HepG2 (cell line): ENCODE measurements at regions not wholly inside any gene's neighbourhood (a gene's known extent, or its start where the extent isn't known, plus 50 kb on each side); places are given as distances from the start of the nearest gene placed in this dataset.

ENCODE experiments used
- ATF3 ChIP-seq: sonication (generic); formaldehyde crosslinking; IDR thresholded peaks from 2 replicates; pipeline ENCODE4 v1.4.0; 2020; ENCODE audit warnings: missing genetic modification reagents
- CTCF ChIP-seq: sonication (generic); formaldehyde crosslinking; IDR thresholded peaks from 2 replicates; pipeline ENCODE4 v1.5.0; 2020; ENCODE audit warnings: mild to moderate bottlenecking, missing genetic modification reagents, moderate library complexity
- MAFK ChIP-seq, 2 experiments: IDR thresholded peaks in 1 of 2; conservative IDR thresholded peaks in 1 of 2; 2 replicates each; pipeline ENCODE4 v1.6.1; 2011; ENCODE audit warnings: improper control_type of control experiment in 2 of 2, low read length in 2 of 2
- MAZ ChIP-seq, 2 experiments: sonication (generic) in 1 of 2; formaldehyde crosslinking in 1 of 2; IDR thresholded peaks; 2 replicates each; pipeline versions ENCODE4 v1.5.0 to v1.6.1; 2012 to 2020; ENCODE audit warnings: low read depth in 2 of 2, mild to moderate bottlenecking in 2 of 2, borderline replicate concordance in 1 of 2, improper control_type of control experiment in 1 of 2, low read length in 1 of 2, missing genetic modification reagents in 1 of 2, moderate library complexity in 1 of 2
- RXRB ChIP-seq: IDR thresholded peaks from 2 replicates; pipeline ENCODE4 v1.6.1; 2016; ENCODE audit warnings: borderline replicate concordance, missing genetic modification reagents, missing compliant biosample characterization
- SMC3 ChIP-seq: IDR thresholded peaks from 2 replicates; pipeline ENCODE4 v1.6.1; 2011; ENCODE audit warnings: low read length, improper control_type of control experiment
- TEAD3 ChIP-seq: optimal IDR thresholded peaks from 2 replicates; pipeline ENCODE3; 2016; ENCODE audit warnings: borderline replicate concordance
- ZFP36L1 ChIP-seq: sonication (generic); formaldehyde crosslinking; IDR thresholded peaks from 2 replicates; pipeline ENCODE4 v1.8.0; 2022; ENCODE audit warnings: mild to moderate bottlenecking, missing genetic modification reagents, moderate library complexity
- ZNF263 ChIP-seq: sonication (generic); formaldehyde crosslinking; IDR thresholded peaks from 2 replicates; pipeline ENCODE4 v1.4.0; 2020; ENCODE audit warnings: missing genetic modification reagents
- ZNF276 ChIP-seq: sonication (generic); formaldehyde crosslinking; IDR thresholded peaks from 2 replicates; pipeline ENCODE4 v1.4.0; 2020; ENCODE audit warnings: mild to moderate bottlenecking, low read depth, missing genetic modification reagents
- ZNF317 ChIP-seq: sonication (generic); formaldehyde crosslinking; IDR thresholded peaks from 2 replicates; pipeline ENCODE4 v1.5.0; 2020; ENCODE audit warnings: mild to moderate bottlenecking, missing genetic modification reagents
- ZNF816 ChIP-seq: sonication (generic); formaldehyde crosslinking; IDR thresholded peaks from 2 replicates; pipeline ENCODE4 v1.8.0; 2022; ENCODE audit warnings: missing genetic modification reagents, mild to moderate bottlenecking, borderline replicate concordance

GRCh38 chr1:232414100-232414499, 215.8 kb downstream of the SIPA1L2 start:
- TF ChIP-seq MAZ (IDR thresholded peaks at IDR 0.05; ENCODE audit: borderline replicate concordance, low read depth, low read length) = no peak
- no peak for TF ChIP-seq MAZ (CRISPR knock-in tag; IDR thresholded peaks at IDR 0.05; ENCODE audit: low read depth)
- TF ChIP-seq CTCF (CRISPR knock-in tag) = no peak
- TF ChIP-seq ZNF263 = no peak
- TF ChIP-seq ATF3 (CRISPR knock-in tag) = no peak
- TF ChIP-seq ZNF317 (CRISPR knock-in tag) = no peak
- TF ChIP-seq ZFP36L1 (CRISPR knock-in tag) = no peak
- TF ChIP-seq SMC3 = no peak
- no peak for TF ChIP-seq TEAD3
- no peak for TF ChIP-seq ZNF816 (CRISPR knock-in tag)
- TF ChIP-seq ZNF276 = no peak
- TF ChIP-seq MAFK (conservative IDR thresholded peaks at IDR 0.05 in 1 of 2, IDR thresholded peaks at IDR 0.05 in 1 of 2; ENCODE audit: low read length in 2 of 2) = no peak
- no peak for TF ChIP-seq RXRB (CRISPR knock-in tag)
